Chondrocyte (in vitro differentiated cells): ENCODE measurements at regions not wholly inside any gene's neighbourhood (a gene's known extent, or its start where the extent isn't known, plus 50 kb on each side); places are given as distances from the start of the nearest gene placed in this dataset.

Source experiments
- DNase-seq: peaks from one replicate; pipeline ENCODE4 v3.0.0; 2021; ENCODE audit warnings: mixed read lengths, low spot score
- H3K27ac Mint-ChIP-seq: one replicate; pipeline ENCODE4 v1.8.0; 2021; ENCODE audit warnings: mild to moderate bottlenecking, moderate library complexity, mixed read lengths; ENCODE audit not compliant: unreplicated experiment
- H3K27me3 Mint-ChIP-seq: 2 replicates; pipeline ENCODE4 v1.8.0; 2021; ENCODE audit warnings: low read depth, mixed read lengths
- H3K36me3 Mint-ChIP-seq: 2 replicates; pipeline ENCODE4 v1.8.0; 2021; ENCODE audit warnings: low read depth, mixed read lengths
- H3K4me1 Mint-ChIP-seq: 2 replicates; pipeline ENCODE4 v1.8.0; 2021; ENCODE audit warnings: low read depth, mild to moderate bottlenecking, mixed read lengths
- H3K4me3 Mint-ChIP-seq: one replicate; pipeline ENCODE4 v1.8.0; 2021; ENCODE audit warnings: mild to moderate bottlenecking, moderate library complexity, mixed read lengths; ENCODE audit not compliant: unreplicated experiment
- H3K9me3 Mint-ChIP-seq: 2 replicates; pipeline ENCODE4 v1.8.0; 2021; ENCODE audit warnings: low read depth, mixed read lengths
- CTCF ChIP-seq: fragments of 200-600 bp; sonication (generic); IDR thresholded peaks from 2 replicates; pipeline ENCODE4 v1.5.0; 2021; ENCODE audit warnings: antibody characterized with exemption, mild to moderate bottlenecking, moderate library complexity

- TF ChIP-seq CTCF: no peak
- no peak for DNase-seq
- peaks cover 4% of the 10 kb centered on the region for H3K9me3 Mint-ChIP-seq
- no peak overlapping the region for H3K27ac Mint-ChIP-seq
- H3K36me3 Mint-ChIP-seq: peaks cover 4% of the 10 kb centered on the region
- no peak overlapping the region for H3K4me3 Mint-ChIP-seq
- peaks cover 2% of the 10 kb centered on the region for H3K27me3 Mint-ChIP-seq
- H3K4me1 Mint-ChIP-seq: peaks cover 20% of the 10 kb centered on the region
These were observed 236.4 kb downstream of the MAP2K6 start for GRCh38 chr17:69650881-69651280.

- H3K4me3 Mint-ChIP-seq: no peak overlapping the region
- TF ChIP-seq CTCF: no peak
These were observed 237.4 kb downstream of the MAP2K6 start for GRCh38 chr17:69651921-69652320.

GRCh38 chr17:69654981-69655855 lies 240.7 kb downstream of the MAP2K6 start:
- H3K9me3 Mint-ChIP-seq: peaks cover 4% of the 10 kb centered on the region
- no peak for TF ChIP-seq CTCF
- H3K4me3 Mint-ChIP-seq: no peak overlapping the region
- peaks cover 4% of the 10 kb centered on the region for H3K36me3 Mint-ChIP-seq
- peaks cover 21% of the 10 kb centered on the region for H3K4me1 Mint-ChIP-seq
- H3K27me3 Mint-ChIP-seq: no peaks in the 10 kb centered on the region
- peak overlapping the region; percentile 84 for H3K27ac Mint-ChIP-seq
- no peak for DNase-seq

More at GRCh38 chr17:69651921-69652320, 237.4 kb downstream of the MAP2K6 start:
- peaks cover 4% of the 10 kb centered on the region for H3K36me3 Mint-ChIP-seq
- H3K9me3 Mint-ChIP-seq: peaks cover 4% of the 10 kb centered on the region
- H3K27ac Mint-ChIP-seq: no peak overlapping the region
- H3K4me1 Mint-ChIP-seq: peaks cover 21% of the 10 kb centered on the region
- H3K27me3 Mint-ChIP-seq: peaks cover 2% of the 10 kb centered on the region
- DNase-seq: no peak

- no peak overlapping the region for H3K4me3 Mint-ChIP-seq
- peaks cover 4% of the 10 kb centered on the region for H3K36me3 Mint-ChIP-seq
- no peak overlapping the region for H3K27ac Mint-ChIP-seq
- TF ChIP-seq CTCF: no peak
- peaks cover 4% of the 10 kb centered on the region for H3K9me3 Mint-ChIP-seq
- DNase-seq: no peak
- no peaks in the 10 kb centered on the region for H3K27me3 Mint-ChIP-seq
- H3K4me1 Mint-ChIP-seq: peaks cover 21% of the 10 kb centered on the region
These were observed 241.4 kb downstream of the MAP2K6 start for GRCh38 chr17:69655902-69656301.

- no peak for DNase-seq
- no peaks in the 10 kb centered on the region for H3K9me3 Mint-ChIP-seq
- no peaks in the 10 kb centered on the region for H3K36me3 Mint-ChIP-seq
- no peak overlapping the region for H3K4me3 Mint-ChIP-seq
- H3K4me1 Mint-ChIP-seq: no peaks in the 10 kb centered on the region
- H3K27me3 Mint-ChIP-seq: no peaks in the 10 kb centered on the region
- no peak overlapping the region for H3K27ac Mint-ChIP-seq
- TF ChIP-seq CTCF: no peak
These were observed 255.1 kb downstream of the MAP2K6 start for GRCh38 chr17:69669441-69670178.
